GM12878 (cell line): ENCODE measurements at regions not wholly inside any gene's neighbourhood (a gene's known extent, or its start where the extent isn't known, plus 50 kb on each side); places are given as distances from the start of the nearest gene placed in this dataset.

ENCODE experiments used
- ATAC-seq: fragments of 200-7000 bp; cut with Tn5 transposase; 3 replicates; pipeline ENCODE4 v1.9.1; 2020; ENCODE audit warnings: mild to moderate bottlenecking, moderate library complexity
- BruUV-seq: library from RNA; stranded (reverse); fragments of 400-500 nt; replicated peaks from 2 replicates; lab custom pipeline; 2021; lab: Mats Ljungman, UMichigan
- CTCF ChIA-PET: fragments of 300-600 bp; sonication (Branson Sonifier 250); formaldehyde crosslinking; extraction: SDS; loops from one replicate; lab custom pipeline; 2021; ENCODE audit warnings: inconsistent platforms; lab: Yijun Ruan, JAX
- POLR2A ChIA-PET: fragments of 350-600 bp; formaldehyde crosslinking; extraction: SDS; loops from one replicate; lab custom pipeline; 2021; ENCODE audit warnings: inconsistent platforms; lab: Charles Lee
- RAD21 ChIA-PET: fragments of 300-600 bp; sonication (Branson Sonifier 250); formaldehyde crosslinking; loops from one replicate; lab custom pipeline; 2023; ENCODE audit warnings: antibody characterized with exemption; ENCODE audit not compliant: unreplicated experiment; lab: Charles Lee
- SMC1A ChIA-PET: fragments of 300-600 bp; sonication (Branson Sonifier 250); formaldehyde crosslinking; loops from one replicate; lab custom pipeline; 2023; ENCODE audit not compliant: unreplicated experiment, uncharacterized antibody; lab: Charles Lee
- DNase-seq: peaks from one replicate; pipeline ENCODE4 v3.0.0-alpha.2; 2011; ENCODE audit warnings: low read depth, low spot score
- FAIRE-seq: peaks from 3 replicates; lab custom pipeline; 2011; peaks lifted over from hg19 to GRCh38; lab: Jason Lieb, UNC
- H2AFZ ChIP-seq: 2 replicates; pipeline ENCODE4 v1.6.0; 2011; ENCODE audit warnings: low read depth, low read length, control low read depth; ENCODE audit not compliant: control insufficient read depth
- H3K27ac ChIP-seq: 2 replicates; pipeline ENCODE4 v1.5.1; 2011; ENCODE audit warnings: control low read depth; ENCODE audit not compliant: control insufficient read depth, insufficient read depth
- H3K27me3 ChIP-seq, 2 experiments: replicated peaks in 1 of 2; 2 replicates each; pipeline versions ENCODE4 v1.6.0 to v1.6.1; 2011; ENCODE audit warnings: low read length in 1 of 2; ENCODE audit not compliant: control insufficient read depth in 2 of 2, insufficient read depth in 2 of 2
- H3K36me3 ChIP-seq, 2 experiments: 2 replicates each; pipeline ENCODE4 v1.5.1; 2011; ENCODE audit warnings: low read length in 1 of 2; ENCODE audit not compliant: control insufficient read depth in 2 of 2, insufficient read depth in 2 of 2
- H3K4me1 ChIP-seq: 2 replicates; pipeline ENCODE4 v1.6.1; 2011; ENCODE audit warnings: mild to moderate bottlenecking, low read length, moderate library complexity, mixed read lengths; ENCODE audit not compliant: control insufficient read depth, insufficient read depth
- H3K4me2 ChIP-seq: 2 replicates; pipeline ENCODE4 v1.6.0; 2011; ENCODE audit warnings: control low read depth; ENCODE audit not compliant: control insufficient read depth, insufficient read depth
- H3K4me3 ChIP-seq: fragments of 200-600 bp; sonication (generic); 2 replicates; pipeline ENCODE4 v1.5.1; 2016
- H3K79me2 ChIP-seq: 2 replicates; pipeline ENCODE4 v1.6.0; 2011; ENCODE audit warnings: low read length; ENCODE audit not compliant: control insufficient read depth, insufficient read depth
- H3K9ac ChIP-seq: 2 replicates; pipeline ENCODE4 v1.8.0; 2011; ENCODE audit warnings: low read length, control low read depth, mixed read lengths; ENCODE audit not compliant: control insufficient read depth, insufficient read depth
- H3K9me3 ChIP-seq: replicated peaks from 3 replicates; pipeline ENCODE4 v1.5.1; 2011; ENCODE audit warnings: mild to moderate bottlenecking, low read length; ENCODE audit not compliant: control insufficient read depth, insufficient read depth
- H4K20me1 ChIP-seq: 2 replicates; pipeline ENCODE4 v1.6.0; 2011; ENCODE audit not compliant: control insufficient read depth, insufficient read depth
- BMI1 ChIP-seq: fragments of 450-650 bp; IDR thresholded peaks from 2 replicates; pipeline ENCODE4 v1.6.1; 2016; ENCODE audit warnings: mild to moderate bottlenecking, moderate library complexity, borderline replicate concordance
- EP300 ChIP-seq, 2 experiments: fragments of 150-350 bp in 1 of 2; IDR thresholded peaks; 2 replicates each; pipeline ENCODE4 v1.6.1; 2011 to 2012; ENCODE audit warnings: low read depth in 2 of 2, low read length in 2 of 2, borderline replicate concordance in 1 of 2, improper control_type of control experiment in 1 of 2, inconsistent platforms in 1 of 2; ENCODE audit not compliant: control insufficient read depth in 1 of 2
- IKZF1 ChIP-seq: fragments of 450-650 bp; conservative IDR thresholded peaks from 2 replicates; pipeline ENCODE4 v1.6.1; 2017; ENCODE audit warnings: antibody characterized with exemption, mild to moderate bottlenecking
- JUND ChIP-seq: IDR thresholded peaks from 2 replicates; pipeline ENCODE4 v1.6.1; 2012; ENCODE audit warnings: low read depth, mild to moderate bottlenecking, low read length, improper control_type of control experiment, moderate library complexity
- KDM1A ChIP-seq: fragments of 200-600 bp; sonication (generic); IDR thresholded peaks from 2 replicates; pipeline ENCODE4 v1.6.1; 2016; ENCODE audit warnings: borderline replicate concordance
- MAX ChIP-seq: IDR thresholded peaks from 2 replicates; pipeline ENCODE4 v1.6.1; 2012; ENCODE audit warnings: low read depth, low read length, improper control_type of control experiment
- MEF2A ChIP-seq: IDR thresholded peaks from 2 replicates; pipeline ENCODE4 v1.6.1; 2011; ENCODE audit warnings: low read depth, mild to moderate bottlenecking, low read length, moderate library complexity; ENCODE audit not compliant: insufficient read depth
- MTA2 ChIP-seq: fragments of 450-650 bp; IDR thresholded peaks from 2 replicates; pipeline ENCODE4 v1.6.1; 2016; ENCODE audit warnings: low read depth, mild to moderate bottlenecking, moderate library complexity
- RELA ChIP-seq: fragments of 450-650 bp; IDR thresholded peaks from 2 replicates; pipeline ENCODE4 v1.8.0; 2014; ENCODE audit warnings: borderline replicate concordance; ENCODE audit not compliant: partially characterized antibody
- RELB ChIP-seq: fragments of 450-650 bp; IDR thresholded peaks from 2 replicates; pipeline ENCODE4 v1.6.1; 2017; ENCODE audit warnings: low read depth, mild to moderate bottlenecking, moderate library complexity
- TCF12 ChIP-seq: IDR thresholded peaks from 2 replicates; pipeline ENCODE4 v1.6.1; 2011; ENCODE audit warnings: low read depth, mild to moderate bottlenecking, low read length
- WRNIP1 ChIP-seq: IDR thresholded peaks from 2 replicates; pipeline ENCODE4 v1.6.1; 2011; ENCODE audit warnings: low read depth, low read length, improper control_type of control experiment, borderline replicate concordance
- YBX1 ChIP-seq: fragments of 450-650 bp; IDR thresholded peaks from 2 replicates; pipeline ENCODE4 v1.6.1; 2016; ENCODE audit warnings: antibody characterized with exemption
- ZNF24 ChIP-seq: fragments of 450-650 bp; IDR thresholded peaks from 2 replicates; pipeline ENCODE4 v1.6.1; 2017; ENCODE audit warnings: antibody characterized with exemption, mild to moderate bottlenecking
- whole genome bisulfite sequencing: methylation state at CpG from one replicate; pipeline ENCODE4 v1.1.6; 2016; ENCODE audit warnings: low lambda C conversion rate; ENCODE audit not compliant: insufficient replicate concordance, insufficient coverage; ENCODE audit errors: missing lambda C conversion rate; 5-methylcytosine and 5-hydroxymethylcytosine counted together
- in situ Hi-C: fragments of 300-500 bp; cut with MboI; formaldehyde crosslinking; loops from 9 replicates; pipeline ENCODE4 v1.14.3; 2018; ENCODE audit warnings: mixed read lengths
- intact Hi-C: fragments of 100-400 bp; cut with micrococcal nuclease; formaldehyde crosslinking; loops from one replicate; pipeline ENCODE4 v1.14.2; 2022; ENCODE audit not compliant: unreplicated experiment

GRCh38 chr17:64774888-64775540, 112.9 kb upstream of the SMURF2 start:
- Histone ChIP-seq H3K36me3 (no peaks in the 10 kb centered on the region), H3K9me3 (no peaks in the 10 kb centered on the region; the same call in 2 of the 3 replicates), H3K4me2 (no peak overlapping the region), H3K9ac (no peak overlapping the region), H3K27me3 (peaks cover 4 to 7% of the 10 kb centered on the region in 2 experiments; a peak in 3 of 4 replicates), H3K4me3 (no peak overlapping the region), H3K79me2 (no peaks in the 10 kb centered on the region), H3K4me1 (peaks cover 16% of the 10 kb centered on the region), H3K27ac (no peak overlapping the region), H4K20me1 (no peaks in the 10 kb centered on the region), H2AFZ (no peak overlapping the region)
- intact Hi-C loops (no loop called here), in situ Hi-C loops (loop anchor here (10.0 kb wide), 1 partner anchor 170 kb away; no protein-coding TSS in a partner anchor)
- POLR2A ChIA-PET = no interaction called here
- WGBS = 60% methylated on average over 9 of the region's 10 CpGs
- no TSS peak for BruUV-seq
- RAD21 ChIA-PET = interaction anchor here (0.6 kb wide), 1 partner anchor 65 kb away, joined by 4 read pairs; no protein-coding TSS in a partner anchor
- TF ChIP-seq WRNIP1 (no peak), MTA2 (no peak), IKZF1 (no peak), RELA (no peak), MEF2A (no peak), JUND (no peak), MAX (no peak), ZNF24 (no peak), TCF12 (no peak), RELB (no peak), YBX1 (no peak), BMI1 (no peak), EP300 (IDR thresholded peaks at IDR 0.05; ENCODE audit: borderline replicate concordance in 1 of 2, control insufficient read depth in 1 of 2, low read depth in 2 of 2, low read length in 2 of 2) (no peak), KDM1A (no peak)
- SMC1A ChIA-PET = no interaction called here
- CTCF ChIA-PET = interaction anchor here (0.6 to 1.3 kb wide), 2 partner anchors 164 to 355 kb away, joined by 3 to 4 read pairs; no protein-coding TSS in a partner anchor
- DNase-seq (no peak), FAIRE-seq (no peak), ATAC-seq (no peak)
